ENCODE measurements at regions not wholly inside any gene's neighbourhood (a gene's known extent, or its start where the extent isn't known, plus 50 kb on each side); places are given as distances from the start of the nearest gene placed in this dataset.

DNA sequence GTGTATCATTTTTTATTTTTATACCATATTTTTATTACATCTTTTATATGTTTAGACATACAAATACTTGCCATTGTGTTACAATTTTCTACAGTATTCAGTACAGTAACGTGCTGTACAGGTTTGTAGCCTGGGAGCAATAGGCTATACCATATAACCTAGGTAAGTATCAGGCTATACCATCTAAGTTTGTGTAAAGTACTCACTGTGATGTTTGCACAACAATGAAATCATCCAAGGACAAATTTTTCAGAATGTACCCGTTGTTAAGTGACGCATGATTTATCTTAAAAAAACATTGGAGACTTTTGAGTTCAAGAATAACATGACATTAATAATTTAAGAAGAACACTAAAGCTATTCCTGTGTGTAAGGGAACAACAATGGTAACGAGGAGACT is 96.0 kb upstream of the LEF1 start:
- TF ChIP-seq, protein P1, sequence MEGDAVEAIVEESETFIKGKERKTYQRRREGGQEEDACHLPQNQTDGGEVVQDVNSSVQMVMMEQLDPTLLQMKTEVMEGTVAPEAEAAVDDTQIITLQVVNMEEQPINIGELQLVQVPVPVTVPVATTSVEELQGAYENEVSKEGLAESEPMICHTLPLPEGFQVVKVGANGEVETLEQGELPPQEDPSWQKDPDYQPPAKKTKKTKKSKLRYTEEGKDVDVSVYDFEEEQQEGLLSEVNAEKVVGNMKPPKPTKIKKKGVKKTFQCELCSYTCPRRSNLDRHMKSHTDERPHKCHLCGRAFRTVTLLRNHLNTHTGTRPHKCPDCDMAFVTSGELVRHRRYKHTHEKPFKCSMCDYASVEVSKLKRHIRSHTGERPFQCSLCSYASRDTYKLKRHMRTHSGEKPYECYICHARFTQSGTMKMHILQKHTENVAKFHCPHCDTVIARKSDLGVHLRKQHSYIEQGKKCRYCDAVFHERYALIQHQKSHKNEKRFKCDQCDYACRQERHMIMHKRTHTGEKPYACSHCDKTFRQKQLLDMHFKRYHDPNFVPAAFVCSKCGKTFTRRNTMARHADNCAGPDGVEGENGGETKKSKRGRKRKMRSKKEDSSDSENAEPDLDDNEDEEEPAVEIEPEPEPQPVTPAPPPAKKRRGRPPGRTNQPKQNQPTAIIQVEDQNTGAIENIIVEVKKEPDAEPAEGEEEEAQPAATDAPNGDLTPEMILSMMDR (IDR thresholded peaks at IDR 0.05; ENCODE audit: control insufficient read depth, insufficient read depth, low read depth, low read length, missing control alignments), result no peak
- no peak overlapping the region for H3K4me3 ChIP-seq (ENCODE audit: control insufficient read depth, low read depth, low read length)
- DNase-seq (ENCODE audit: low read depth), result no peak

DNA sequence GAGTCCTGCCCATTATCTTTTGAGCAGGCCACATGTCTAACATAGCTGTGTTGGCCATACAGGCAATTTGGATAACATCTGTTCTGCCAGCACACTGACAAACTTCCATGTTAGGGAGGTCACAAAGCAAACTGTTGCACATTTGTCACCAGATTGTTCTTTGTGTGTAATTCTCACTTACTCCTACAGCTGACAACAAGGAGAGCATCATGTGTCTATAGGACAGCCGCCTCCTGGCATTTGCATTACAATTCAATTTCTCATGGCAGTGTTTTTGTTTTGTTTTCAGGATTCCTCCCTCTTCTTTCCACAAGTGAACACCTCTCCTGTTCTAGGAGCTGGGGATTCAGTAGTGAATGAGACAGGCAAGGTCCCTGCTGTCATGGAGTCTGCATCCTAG is 94.3 kb upstream of the LEF1 start:
- TF ChIP-seq, protein P1 (IDR thresholded peaks at IDR 0.05; ENCODE audit: control insufficient read depth, insufficient read depth, low read depth, low read length, missing control alignments), result no peak
- DNase-seq (ENCODE audit: low read depth), result no peak
- H3K4me3 ChIP-seq (ENCODE audit: control insufficient read depth, low read depth, low read length), result no peak overlapping the region

DNA sequence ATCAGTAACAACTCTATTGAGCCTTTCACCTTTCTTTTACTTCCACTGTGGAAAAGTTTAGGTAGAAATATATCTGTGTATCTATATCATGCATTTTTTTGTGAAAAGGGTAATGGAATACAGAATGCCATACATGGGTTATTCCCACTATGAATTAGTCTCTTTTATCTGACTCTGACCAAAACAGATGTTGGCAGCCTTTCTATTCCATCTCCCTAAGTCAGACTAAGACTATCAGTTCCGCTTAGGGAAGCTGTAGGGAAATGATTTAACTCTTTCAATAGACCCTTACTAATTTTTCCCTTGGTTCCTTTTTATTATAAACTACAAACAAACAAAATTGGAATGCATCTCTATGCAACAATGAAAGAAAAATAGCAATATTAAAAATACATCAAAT is 92.3 kb upstream of the LEF1 start:
- no peak for DNase-seq (ENCODE audit: low read depth)
- TF ChIP-seq, protein P1 (IDR thresholded peaks at IDR 0.05; ENCODE audit: control insufficient read depth, insufficient read depth, low read depth, low read length, missing control alignments), result no peak

DNA sequence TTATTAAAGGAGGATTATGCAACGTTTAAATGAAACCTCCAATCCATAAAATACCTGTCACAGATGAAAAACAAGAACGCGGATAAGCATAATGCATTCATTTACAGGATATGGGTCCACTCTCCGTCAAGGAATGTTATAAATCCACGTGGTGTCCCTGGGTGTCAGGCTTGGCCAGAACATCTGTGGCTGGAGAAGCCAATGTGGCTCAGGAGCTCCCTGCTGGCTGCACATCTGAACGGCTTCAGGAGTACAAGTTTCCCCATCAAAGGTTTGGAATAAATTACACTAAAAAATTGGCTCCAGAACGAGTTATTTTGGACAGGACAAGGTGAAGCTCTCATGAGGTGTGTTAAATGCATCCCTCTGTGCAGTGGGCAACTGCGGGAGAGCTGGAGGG is 87.8 kb upstream of the LEF1 start:
- TF ChIP-seq, protein P1 (IDR thresholded peaks at IDR 0.05; ENCODE audit: control insufficient read depth, insufficient read depth, low read depth, low read length, missing control alignments), result no peak
- no peak overlapping the region for H3K4me3 ChIP-seq (ENCODE audit: control insufficient read depth, low read depth, low read length)
- DNase-seq (ENCODE audit: low read depth), result no peak

More for the DNA sequence above, 92.3 kb upstream of the LEF1 start:
- H3K4me3 ChIP-seq (ENCODE audit: control insufficient read depth, low read depth, low read length), result no peak overlapping the region

DNA sequence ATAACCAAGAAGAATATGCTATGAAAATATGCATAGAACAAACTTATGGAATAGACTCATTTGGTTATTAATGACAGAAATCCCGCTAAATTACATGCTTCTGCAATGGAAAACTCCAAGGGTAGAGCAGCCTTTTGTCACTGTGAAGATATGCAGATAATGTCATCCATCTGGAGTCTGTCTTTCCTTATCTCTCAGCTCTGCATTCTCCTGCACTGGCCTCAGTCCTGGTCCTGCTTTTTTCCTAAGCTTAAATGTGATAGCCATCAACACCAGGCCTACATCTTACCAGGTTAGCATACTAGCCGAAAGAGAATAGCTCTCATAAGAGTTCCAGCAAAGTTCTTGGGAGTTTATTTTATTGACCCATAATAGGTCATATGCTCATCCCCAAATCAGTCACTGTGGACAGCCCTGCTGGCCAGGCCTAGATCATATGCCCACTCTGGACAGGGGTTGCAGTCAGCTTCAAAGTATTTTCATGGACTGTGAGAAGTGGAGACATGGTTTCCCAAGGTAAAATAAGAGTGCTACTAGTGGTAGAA is 86.5 kb upstream of the LEF1 start:
- H3K4me3 ChIP-seq (ENCODE audit: control insufficient read depth, low read depth, low read length), result no peak overlapping the region
- DNase-seq (ENCODE audit: low read depth), result no peak
- TF ChIP-seq, protein P1 (IDR thresholded peaks at IDR 0.05; ENCODE audit: control insufficient read depth, insufficient read depth, low read depth, low read length, missing control alignments), result no peak

DNA sequence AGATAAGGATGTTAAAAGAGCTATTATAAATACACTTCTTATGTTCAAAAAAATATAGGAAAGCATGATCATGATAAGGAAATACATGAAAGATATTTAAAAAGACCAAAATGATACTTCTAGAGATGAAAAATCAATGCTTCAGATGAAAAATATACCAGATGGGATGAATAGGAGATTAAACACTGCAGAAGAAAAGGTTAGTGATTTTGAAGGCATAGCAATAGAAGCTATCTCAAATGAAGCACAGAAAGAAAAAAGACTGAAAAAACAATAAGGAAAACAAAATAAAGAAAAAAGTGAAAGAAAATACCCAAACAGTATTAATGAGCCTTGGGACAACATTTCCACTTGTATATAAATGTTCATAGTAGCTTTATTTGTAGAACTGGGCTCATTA is 80.7 kb upstream of the LEF1 start:
- TF ChIP-seq, protein P1 (IDR thresholded peaks at IDR 0.05; ENCODE audit: control insufficient read depth, insufficient read depth, low read depth, low read length, missing control alignments), result no peak
- no peak overlapping the region for H3K4me3 ChIP-seq (ENCODE audit: control insufficient read depth, low read depth, low read length)
- DNase-seq (ENCODE audit: low read depth), result no peak
